Calu3 (cell line): ENCODE measurements at regions not wholly inside any gene's neighbourhood (a gene's known extent, or its start where the extent isn't known, plus 50 kb on each side); places are given as distances from the start of the nearest gene placed in this dataset.

Experiments
- BruUV-seq: library from RNA; stranded (reverse); fragments of 400-500 nt; replicated peaks from 2 replicates; lab custom pipeline; 2021; lab: Mats Ljungman, UMichigan
- CTCF ChIA-PET: fragments of 300-600 bp; sonication (Branson Sonifier 250); formaldehyde crosslinking; loops from one replicate; lab custom pipeline; 2022; ENCODE audit warnings: antibody characterized with exemption; lab: Charles Lee
- DNase-seq: peaks from one replicate; pipeline ENCODE4 v3.0.0; 2022
- H3K27ac Mint-ChIP-seq: one replicate; pipeline ENCODE4 v1.8.0; 2022; ENCODE audit warnings: mixed read lengths; ENCODE audit not compliant: unreplicated experiment
- H3K27me3 Mint-ChIP-seq: one replicate; pipeline ENCODE4 v1.8.0; 2022; ENCODE audit warnings: mixed read lengths; ENCODE audit not compliant: unreplicated experiment
- H3K36me3 Mint-ChIP-seq: one replicate; pipeline ENCODE4 v1.8.0; 2022; ENCODE audit warnings: mild to moderate bottlenecking, moderate library complexity, mixed read lengths; ENCODE audit not compliant: insufficient read depth, unreplicated experiment
- H3K4me1 Mint-ChIP-seq: one replicate; pipeline ENCODE4 v1.8.0; 2022; ENCODE audit warnings: mild to moderate bottlenecking, low read depth, mixed read lengths; ENCODE audit not compliant: unreplicated experiment
- H3K4me3 Mint-ChIP-seq: one replicate; pipeline ENCODE4 v1.8.0; 2022; ENCODE audit warnings: mild to moderate bottlenecking, low read depth, moderate library complexity, mixed read lengths; ENCODE audit not compliant: unreplicated experiment
- H3K9me3 Mint-ChIP-seq: one replicate; pipeline ENCODE4 v1.8.0; 2022; ENCODE audit warnings: low read depth, mixed read lengths; ENCODE audit not compliant: unreplicated experiment
- intact Hi-C: fragments of 100-400 bp; cut with micrococcal nuclease; formaldehyde crosslinking; loops from one replicate; pipeline ENCODE4 v1.10.0; 2022; ENCODE audit not compliant: unreplicated experiment
- TF ChIP-seq, protein P1 (sequence below): fragments of 200-600 bp; IDR thresholded peaks from one replicate; pipeline ENCODE4 v1.8.0; 2022; ENCODE audit warnings: antibody characterized with exemption; ENCODE audit not compliant: unreplicated experiment

DNA sequence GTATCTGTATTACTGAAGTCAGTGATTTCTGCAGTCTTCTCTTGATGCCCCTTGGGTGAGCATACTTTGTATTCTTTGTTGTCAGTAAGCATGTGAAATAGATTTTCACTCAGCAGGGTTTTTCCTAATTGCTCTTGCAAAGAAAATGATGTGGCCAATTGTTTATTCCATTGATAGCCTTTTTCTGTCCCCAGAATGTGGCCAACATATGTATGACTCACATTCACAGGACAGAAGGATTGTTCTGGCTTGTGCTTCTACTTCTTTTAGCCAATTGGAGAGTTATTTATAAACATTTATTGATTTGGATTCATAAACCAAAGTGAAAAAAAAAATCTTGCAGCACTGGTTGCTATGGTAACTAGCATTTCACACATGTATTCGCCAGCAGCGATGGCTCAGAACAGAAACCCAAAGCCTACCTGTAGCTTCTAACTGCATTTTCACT lies 54.4 kb upstream of the RBM24 start:
- Mint-ChIP-seq H3K4me3 (no peak overlapping the region), H3K4me1 (no peaks in the 10 kb centered on the region), H3K36me3 (no peaks in the 10 kb centered on the region), H3K27me3 (no peaks in the 10 kb centered on the region), H3K9me3 (no peaks in the 10 kb centered on the region), H3K27ac (no peak overlapping the region)
- TF ChIP-seq, protein P1, sequence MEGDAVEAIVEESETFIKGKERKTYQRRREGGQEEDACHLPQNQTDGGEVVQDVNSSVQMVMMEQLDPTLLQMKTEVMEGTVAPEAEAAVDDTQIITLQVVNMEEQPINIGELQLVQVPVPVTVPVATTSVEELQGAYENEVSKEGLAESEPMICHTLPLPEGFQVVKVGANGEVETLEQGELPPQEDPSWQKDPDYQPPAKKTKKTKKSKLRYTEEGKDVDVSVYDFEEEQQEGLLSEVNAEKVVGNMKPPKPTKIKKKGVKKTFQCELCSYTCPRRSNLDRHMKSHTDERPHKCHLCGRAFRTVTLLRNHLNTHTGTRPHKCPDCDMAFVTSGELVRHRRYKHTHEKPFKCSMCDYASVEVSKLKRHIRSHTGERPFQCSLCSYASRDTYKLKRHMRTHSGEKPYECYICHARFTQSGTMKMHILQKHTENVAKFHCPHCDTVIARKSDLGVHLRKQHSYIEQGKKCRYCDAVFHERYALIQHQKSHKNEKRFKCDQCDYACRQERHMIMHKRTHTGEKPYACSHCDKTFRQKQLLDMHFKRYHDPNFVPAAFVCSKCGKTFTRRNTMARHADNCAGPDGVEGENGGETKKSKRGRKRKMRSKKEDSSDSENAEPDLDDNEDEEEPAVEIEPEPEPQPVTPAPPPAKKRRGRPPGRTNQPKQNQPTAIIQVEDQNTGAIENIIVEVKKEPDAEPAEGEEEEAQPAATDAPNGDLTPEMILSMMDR, result no peak
- no peak for DNase-seq
- BruUV-seq, result no TSS peak
- CTCF ChIA-PET, result no interaction called here
- intact Hi-C loops, result no loop called here

DNA sequence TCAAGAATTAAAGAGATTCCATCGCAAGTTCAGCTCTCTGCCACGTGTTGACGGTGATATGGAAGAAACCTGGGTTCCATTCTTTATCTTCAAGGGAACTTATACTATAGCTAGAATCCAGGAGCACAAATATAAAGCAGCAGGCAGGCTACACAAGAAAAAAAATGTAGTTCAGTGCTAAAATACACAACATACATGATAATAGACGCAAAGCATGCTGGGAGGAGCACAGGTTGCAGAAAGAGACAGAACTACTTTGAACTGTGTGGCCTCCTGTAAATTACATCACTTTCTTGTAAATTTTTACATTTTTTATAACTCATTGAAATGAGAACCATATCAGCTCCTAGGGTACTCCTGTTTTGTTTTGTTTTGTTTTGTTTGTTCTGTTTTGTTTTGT lies 53.8 kb upstream of the RBM24 start:
- no TSS peak for BruUV-seq
- Mint-ChIP-seq H3K36me3 (no peaks in the 10 kb centered on the region), H3K4me1 (no peaks in the 10 kb centered on the region), H3K9me3 (no peaks in the 10 kb centered on the region), H3K27ac (no peak overlapping the region), H3K4me3 (no peak overlapping the region), H3K27me3 (no peaks in the 10 kb centered on the region)
- CTCF ChIA-PET, result no interaction called here
- intact Hi-C loops, result no loop called here
- TF ChIP-seq, protein P1, result no peak
- no peak for DNase-seq
